ENCODE measurements at regions not wholly inside any gene's neighbourhood (a gene's known extent, or its start where the extent isn't known, plus 50 kb on each side); places are given as distances from the start of the nearest gene placed in this dataset.
"Not testable (repeated sequence)": the region's sequence is repeated elsewhere in the genome, so short reads cannot be mapped to it uniquely, and the experiment has no call there.

DNA sequence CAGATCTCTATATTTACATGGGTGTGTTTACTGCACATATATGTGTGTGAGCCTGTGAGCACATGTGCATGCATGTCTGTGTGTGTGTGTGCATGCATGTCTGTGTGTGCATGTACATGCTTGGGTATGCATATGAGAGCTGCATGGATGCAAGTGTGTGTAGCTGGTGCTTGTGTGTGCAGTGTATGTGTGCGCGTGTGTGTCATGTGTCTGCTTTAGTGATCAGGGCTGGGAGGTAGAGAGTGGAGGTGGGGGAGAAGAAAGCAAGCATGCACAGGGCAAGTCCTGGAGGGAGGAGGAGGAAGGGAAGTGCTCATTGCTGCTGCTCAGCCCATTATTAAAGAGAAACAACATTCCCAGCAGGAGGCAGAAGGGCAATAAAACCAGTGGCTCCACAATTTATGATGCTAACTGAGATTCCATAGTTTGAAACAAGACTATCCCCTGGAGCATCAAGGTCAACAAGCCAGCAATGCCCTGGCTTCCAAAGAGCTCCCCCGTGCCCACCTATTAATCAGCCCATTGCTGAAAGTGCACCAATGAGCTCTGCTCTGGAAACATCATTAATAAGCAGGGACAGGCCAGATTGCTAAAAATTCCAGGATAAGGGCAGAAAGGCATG is 414.0 kb downstream of the MAFB start:
- H3K27ac ChIP-seq, result no peak overlapping the region; the same call in 1 of the 2 replicates
- TF ChIP-seq CTCF (conservative IDR thresholded peaks at IDR 0.05), result no peak

DNA sequence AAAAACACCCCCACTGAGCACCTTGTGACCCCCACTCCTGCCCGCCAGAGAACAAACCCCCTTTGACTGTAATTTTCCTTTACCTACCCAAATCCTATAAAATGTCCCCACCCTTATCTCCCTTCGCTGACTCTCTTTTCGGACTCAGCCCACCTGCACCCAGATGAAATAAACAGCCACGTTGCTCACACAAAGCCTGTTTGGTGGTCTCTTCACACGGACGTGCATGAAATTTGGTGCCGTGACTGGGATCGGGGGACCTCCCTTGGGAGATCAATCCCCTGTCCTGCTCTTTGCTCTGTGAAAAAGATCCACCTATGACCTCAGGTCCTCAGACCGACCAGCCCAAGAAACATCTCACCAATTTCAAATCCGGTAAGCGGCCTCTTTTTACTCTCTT is 419.8 kb downstream of the MAFB start:
- H3K27ac ChIP-seq, result not testable (repeated sequence)

DNA sequence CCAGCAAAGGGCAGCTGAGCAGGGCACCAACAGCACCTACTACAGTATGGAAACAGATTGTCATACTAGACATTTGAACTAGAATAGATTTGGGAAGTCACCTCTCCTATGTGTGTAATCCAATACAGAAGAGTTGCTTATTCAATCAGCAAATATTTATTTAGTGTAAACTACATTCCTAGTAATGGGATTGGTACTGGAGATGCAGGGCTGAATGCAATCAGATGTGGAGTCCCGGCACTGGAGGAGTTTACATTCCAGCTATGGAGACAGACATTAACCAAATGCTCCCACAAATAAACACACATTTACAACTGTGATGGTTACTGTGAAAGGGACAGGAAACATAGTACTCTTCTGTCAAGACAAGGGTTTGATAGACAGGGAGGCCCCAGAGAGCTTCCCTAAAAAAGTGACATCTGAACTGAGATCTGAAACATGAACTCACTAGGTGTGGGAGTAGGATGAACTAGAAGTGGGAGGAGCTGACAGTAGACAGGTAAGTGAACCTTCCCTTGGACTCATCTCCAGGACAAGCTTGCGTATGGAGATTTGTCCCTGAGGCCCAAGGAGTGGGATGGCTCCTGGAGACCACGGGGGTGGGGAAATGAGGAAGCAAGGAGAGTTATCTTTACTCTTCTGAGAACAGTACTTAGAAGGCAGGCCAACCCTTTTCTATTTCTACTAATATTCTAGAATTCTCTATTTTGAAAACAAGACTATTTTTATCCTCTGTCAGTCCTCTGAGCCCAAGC is 420.5 kb downstream of the MAFB start:
- no peak; the same call in 1 of the 2 replicates for TF ChIP-seq CTCF (conservative IDR thresholded peaks at IDR 0.05)
- no peak overlapping the region for H3K27ac ChIP-seq

DNA sequence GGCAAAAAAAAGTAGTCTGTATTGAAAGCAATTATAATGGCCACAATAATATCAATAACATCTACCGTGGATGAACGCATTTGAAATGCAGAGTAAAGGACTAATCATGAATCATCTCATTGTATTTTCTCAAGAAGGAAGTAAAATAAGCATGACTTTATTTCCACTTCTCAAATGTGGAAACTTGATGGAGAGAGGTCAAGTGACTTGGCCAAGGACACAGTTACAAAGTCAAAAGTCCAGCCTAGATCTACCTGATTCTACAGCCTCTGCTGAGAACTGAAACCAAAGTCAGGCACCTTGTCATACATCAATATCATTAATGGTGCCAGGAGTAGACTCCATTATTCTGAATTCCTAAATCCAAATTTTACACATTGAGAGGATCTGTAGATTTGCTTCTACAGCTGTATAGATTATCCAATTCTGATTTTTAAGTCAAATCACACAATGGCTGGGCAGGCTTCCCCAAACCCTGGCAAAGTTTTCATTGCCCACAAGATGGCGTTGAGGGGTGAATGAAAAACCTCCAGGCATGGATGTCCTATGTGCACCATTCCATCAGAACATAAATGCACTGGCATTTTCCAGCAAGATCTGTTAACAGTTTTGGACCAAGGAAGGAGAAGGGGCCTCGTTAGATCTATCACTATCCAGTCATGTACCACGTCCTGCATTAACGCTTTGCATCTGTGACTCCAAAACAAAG is 423.1 kb downstream of the MAFB start:
- H3K27ac ChIP-seq, result no peak overlapping the region
- TF ChIP-seq CTCF (conservative IDR thresholded peaks at IDR 0.05), result peak; percentile 78

- peak overlapping the region; percentile 67 for H3K27ac ChIP-seq
Observed at GRCh38 chr20:40262219-40262618, 426.8 kb downstream of the MAFB start.

DNA sequence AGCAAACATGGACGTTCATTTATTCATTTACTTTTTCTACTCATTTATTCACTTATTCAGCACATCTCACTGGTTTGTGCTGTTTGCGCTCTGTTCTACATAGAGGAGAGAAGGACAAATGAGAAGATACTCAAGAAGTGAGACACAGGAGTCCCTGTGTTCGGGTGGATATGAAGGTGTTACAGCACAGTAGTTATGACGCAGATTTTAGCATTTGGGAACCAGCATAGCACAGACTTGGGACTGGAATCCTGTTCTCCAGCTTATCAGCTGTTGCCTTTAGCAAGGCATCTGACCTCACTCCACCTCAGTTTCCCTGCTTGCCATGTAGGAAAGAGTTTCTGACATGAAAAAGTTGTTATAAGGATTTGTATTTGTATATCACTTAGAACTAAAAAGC is 430.1 kb downstream of the MAFB start:
- H3K27ac ChIP-seq, result no peak overlapping the region
- no peak for TF ChIP-seq CTCF (conservative IDR thresholded peaks at IDR 0.05)

More at GRCh38 chr20:40262219-40262618, 426.8 kb downstream of the MAFB start:
- TF ChIP-seq CTCF (conservative IDR thresholded peaks at IDR 0.05), result no peak

DNA sequence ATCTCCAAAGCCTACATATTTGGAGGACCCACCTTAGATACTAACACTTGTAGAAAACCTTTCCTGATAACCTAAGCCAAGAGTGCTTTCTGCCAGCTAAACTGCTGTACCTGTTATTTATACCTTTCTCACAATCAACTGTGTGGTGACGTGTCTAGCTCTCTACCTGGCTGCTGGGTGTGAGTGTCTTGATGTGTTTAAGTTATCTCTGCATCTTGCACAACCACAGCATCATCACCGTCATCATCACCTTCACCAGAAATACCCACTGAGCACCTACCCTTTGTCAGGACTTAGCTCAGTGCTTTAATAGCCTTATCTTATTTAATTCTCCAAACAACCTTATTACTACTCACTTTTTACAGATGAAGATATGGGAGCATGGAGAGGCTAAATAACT is 431.3 kb downstream of the MAFB start:
- no peak for TF ChIP-seq CTCF (conservative IDR thresholded peaks at IDR 0.05)
- H3K27ac ChIP-seq, result no peak overlapping the region

Data from VCaP (cell line).